OCI-M1 (cell line): ENCODE measurements at regions not wholly inside any gene's neighbourhood (a gene's known extent, or its start where the extent isn't known, plus 50 kb on each side); places are given as distances from the start of the nearest gene placed in this dataset.

Source experiments
- DNase-seq: peaks from one replicate; lab custom pipeline; 2025; lab: John Stamatoyannopoulos, UW

GRCh38 chr1:39085174-39085573, 59.0 kb downstream of the NDUFS5 start:
- DNase-seq, result no peak

GRCh38 chr1:39086386-39086785, 60.2 kb downstream of the NDUFS5 start:
- DNase-seq, result no peak

GRCh38 chr1:39086865-39087409, 60.8 kb downstream of the NDUFS5 start:
- no peak for DNase-seq

DNA sequence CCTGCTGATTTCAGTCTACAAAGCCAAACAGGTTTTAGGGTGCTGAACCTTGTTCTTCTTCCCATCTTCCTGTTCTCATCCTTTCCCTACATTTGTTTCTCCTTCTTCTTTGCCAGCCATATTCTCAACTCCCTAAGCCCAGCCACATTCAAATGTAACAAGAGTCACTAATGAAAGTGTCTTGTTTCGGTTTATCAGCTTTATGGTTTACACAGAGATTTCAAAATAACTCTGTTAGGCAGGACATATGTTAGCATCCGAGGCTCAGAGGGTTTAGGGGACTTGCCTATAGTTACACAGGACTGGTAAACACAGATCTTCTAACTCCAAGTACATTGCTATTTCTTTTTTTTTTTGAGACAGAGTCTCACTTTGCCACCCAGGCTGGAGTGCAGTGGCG, 61.3 kb downstream of the NDUFS5 start:
- DNase-seq, result no peak

DNA sequence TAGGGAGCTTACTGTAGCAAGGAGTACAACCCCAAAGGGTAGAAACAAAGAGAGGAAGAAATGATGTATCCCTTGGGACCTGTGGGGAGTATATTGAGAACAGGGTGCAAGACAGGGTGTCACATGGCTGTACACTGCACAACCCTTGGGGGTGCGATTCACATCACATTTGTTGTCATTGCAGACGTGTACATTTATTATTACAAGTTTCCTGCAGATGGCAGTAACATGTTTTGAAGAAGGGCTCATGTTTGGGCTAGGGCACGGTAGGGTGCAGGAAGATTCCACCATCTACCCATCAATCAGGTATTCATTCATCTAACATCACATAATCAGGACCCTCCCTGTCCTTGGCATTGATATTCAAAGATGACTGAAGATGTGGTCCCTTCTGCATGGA, 62.5 kb downstream of the NDUFS5 start:
- DNase-seq, result no peak

GRCh38 chr1:39089931-39090521, 63.9 kb downstream of the NDUFS5 start:
- no peak for DNase-seq

DNA sequence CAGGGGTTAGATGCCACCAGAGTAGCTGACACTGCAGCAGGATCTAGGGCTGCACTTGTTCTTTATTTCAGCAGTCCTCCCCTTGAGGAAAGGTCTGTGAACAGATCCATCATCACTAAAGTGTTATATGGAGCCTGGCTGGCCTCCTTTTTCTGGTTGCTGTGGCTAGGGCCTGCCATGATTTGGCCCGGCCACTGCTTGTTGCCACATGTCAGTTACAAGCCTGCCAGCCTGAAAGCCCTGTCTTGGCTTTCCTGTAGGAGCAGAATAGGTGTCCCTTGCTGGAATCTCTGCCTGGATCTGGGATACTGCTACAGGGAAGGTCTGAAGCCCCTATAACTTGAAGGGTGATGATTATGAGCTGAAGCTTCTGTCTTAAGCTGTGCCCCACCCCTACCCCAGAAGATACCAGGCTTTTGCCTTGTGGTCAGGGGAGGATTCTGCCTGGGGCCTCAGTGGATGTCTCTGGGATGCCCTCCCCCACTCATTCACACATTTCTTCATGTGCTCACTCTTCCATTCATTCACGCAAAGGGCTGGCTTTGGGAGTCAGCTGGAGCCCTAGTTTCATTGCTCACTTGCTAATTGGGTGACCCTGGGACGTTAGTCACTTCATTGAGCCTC, 64.7 kb downstream of the NDUFS5 start:
- no peak for DNase-seq

- DNase-seq, result peak; percentile 84
Observed at GRCh38 chr1:39091845-39092645, 65.9 kb downstream of the NDUFS5 start.

DNA sequence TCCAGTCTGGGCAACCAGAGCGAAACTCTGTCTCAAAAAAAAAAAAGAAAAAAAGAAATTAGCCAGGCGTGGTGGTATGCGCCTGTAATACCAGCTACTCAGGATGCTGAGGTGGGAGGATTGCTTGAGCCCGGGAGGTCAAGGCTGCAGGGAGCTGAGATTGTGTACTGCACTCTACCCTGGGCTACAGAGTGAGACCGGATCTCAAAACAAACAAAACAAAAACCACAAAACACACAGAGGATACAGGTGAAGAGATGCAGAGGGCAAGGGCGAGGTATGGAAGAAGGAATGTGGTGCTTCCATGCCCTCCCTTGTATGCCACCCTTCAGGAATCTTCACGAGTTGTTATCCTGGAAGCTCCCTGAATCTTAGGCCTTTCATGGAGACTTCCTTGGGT, 68.5 kb downstream of the NDUFS5 start:
- no peak for DNase-seq

DNA sequence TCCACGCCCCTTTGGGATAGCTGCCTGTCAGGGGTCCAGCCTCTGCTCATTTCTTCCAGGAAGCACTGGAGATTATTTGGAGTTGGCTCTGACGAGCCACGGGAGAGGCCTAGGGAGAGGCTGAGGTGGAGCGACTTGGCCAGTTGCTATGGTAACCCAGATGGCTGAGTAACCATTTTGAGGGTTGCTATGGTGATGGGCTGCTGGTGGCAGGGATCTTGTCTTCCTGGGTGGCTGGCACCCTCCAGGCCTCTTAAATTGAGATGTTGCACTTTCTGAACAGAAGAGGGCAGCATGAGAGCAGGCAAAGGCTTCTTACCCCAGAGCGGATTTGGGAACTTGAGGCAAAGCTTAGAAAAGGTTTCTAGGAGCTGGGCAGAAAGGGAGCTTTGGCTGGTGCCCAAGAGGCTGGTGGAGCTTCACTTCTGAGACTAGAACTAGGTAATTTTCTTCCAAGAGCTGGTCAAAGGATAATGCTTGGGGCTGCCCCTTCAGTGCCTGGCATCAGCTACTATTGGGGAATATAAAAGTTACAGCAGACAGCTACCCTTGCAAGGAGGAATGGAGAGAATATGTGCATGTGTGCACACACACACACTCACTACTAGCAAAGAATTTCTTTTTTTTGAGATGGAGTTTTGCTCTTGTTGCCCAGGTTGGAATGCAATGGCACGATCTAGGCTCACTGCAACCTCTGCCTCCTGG, 72.5 kb downstream of the NDUFS5 start:
- DNase-seq, result peak; percentile 85

GRCh38 chr1:39102537-39103327, 76.6 kb downstream of the NDUFS5 start:
- DNase-seq, result peak; percentile 86

DNA sequence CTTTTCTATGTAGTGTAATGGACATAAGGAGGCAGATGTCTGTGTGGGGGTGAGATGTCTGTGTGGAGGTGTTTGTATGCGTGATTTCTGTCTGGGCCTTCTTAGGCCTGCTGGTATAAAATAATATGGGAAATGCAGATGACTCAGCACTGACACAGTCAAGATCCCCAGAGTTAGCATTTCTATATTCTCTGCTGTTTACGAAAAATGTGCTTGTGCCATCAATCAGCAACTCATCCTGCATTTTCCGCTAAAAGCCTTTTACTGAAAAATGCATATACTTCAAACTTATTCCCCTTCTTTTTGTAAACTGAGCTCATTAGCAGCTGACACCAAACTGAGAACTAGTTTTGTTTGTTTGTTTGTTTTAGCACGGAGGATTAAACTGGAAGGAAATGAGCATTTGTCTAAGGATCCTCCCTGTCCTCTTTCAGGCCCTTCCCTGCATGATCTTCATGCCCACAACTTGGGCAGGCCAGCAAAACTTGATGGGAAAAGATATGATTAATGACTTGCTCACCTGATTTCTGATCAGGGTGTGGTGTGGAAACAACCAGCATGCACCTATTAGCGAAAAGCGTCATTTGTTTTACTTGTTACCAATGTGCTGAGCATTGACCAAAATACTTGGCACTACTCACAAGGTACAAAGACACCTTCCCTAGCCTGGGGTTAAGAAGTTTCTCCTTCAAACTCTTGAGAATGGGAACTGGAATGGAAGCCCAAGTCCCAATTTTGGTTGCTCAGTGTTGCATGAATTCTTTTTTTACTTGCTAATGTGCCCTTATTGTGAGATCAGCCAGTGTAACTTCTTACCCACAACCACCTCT, 77.4 kb downstream of the NDUFS5 start:
- no peak for DNase-seq

DNA sequence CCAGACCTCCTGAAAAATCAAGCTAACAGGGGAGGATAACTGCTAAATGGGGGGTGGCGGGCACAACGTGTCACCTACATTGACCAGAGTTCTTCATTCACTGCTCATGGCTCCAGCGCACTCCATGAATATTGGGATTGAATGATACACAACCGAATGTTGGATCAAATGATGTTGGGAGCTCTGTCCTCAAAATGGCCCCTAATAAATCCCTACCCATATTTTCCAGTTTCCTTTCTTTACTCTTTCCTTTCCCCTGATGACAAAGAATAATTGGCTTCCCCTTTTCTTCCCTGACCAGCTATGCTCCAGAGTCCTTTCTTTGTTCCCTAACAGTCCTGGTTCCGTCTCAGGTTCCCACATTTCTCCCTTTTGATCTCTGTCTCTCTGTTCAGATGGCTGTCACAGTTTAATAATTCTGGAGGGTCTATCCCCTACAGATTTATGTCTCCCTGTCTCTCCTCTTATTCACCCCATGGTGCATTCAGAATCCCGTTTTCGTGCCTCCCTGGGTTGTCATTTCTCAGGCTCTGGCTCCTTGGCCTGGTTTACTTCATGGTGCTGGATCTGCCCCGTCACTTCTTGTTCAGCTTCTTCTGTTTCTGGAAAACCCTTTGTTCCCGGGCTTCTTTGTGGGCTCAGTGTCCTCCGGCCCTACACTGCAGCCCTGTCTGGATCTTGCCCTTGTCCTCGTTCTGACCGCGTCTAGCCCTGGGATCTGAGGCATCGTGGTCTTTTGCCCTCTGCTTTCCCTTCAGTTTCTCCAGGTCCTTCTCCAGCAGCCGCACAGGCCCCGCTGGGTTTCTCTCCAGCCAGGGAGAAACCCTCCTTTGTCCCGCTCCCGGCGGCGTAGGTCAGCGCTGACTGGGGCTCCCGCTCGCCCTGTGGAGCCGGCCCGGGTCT, 78.3 kb downstream of the NDUFS5 start:
- DNase-seq, result no peak

- no peak for DNase-seq
Observed at GRCh38 chr1:39105061-39105840, 79.1 kb downstream of the NDUFS5 start.

DNA sequence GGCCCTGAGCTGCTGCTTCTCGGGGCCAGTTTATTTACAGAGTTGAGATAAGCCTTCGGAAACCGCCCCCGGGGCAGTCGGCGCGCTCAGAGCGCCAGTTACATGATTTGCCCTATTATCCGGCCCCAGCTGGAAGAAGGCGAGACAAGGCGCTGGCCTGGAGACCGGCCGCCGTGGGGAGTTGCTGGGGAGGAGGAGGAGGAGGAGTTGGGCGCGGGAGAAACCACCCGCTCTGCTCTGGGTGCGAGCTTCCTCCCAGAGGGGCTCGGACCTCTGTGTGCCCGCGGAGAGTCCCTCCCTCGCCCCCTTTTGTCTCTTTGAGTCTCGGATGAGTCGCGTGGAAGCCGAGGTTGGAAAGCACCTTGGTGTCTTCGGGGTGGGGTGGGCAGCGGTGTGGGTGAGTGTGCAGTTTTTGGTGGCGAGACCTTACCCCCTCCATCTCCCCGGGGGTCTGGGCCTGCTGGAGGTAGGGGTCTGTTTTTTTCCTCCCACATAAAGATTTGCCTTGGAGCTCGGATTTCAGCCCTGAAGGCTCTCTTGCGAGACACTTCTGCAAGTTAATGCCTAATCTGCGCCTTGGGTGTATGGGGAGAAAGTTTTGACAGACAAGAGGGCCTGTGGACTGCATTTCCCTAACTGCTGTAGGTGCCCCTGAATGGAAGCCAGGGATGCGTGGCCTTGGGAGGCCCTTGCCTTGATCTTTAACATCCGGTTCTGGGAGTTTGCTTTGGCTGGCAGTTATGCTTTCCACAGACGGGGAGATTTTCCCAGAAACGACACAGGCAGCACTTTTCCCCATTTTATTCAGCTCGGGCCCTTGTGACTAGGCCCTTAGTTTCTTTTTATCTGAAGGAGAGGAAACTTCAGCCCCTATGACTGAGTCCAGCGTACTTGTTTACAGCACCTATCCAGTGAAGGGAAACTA, 80.0 kb downstream of the NDUFS5 start:
- DNase-seq, result peak; percentile 29

DNA sequence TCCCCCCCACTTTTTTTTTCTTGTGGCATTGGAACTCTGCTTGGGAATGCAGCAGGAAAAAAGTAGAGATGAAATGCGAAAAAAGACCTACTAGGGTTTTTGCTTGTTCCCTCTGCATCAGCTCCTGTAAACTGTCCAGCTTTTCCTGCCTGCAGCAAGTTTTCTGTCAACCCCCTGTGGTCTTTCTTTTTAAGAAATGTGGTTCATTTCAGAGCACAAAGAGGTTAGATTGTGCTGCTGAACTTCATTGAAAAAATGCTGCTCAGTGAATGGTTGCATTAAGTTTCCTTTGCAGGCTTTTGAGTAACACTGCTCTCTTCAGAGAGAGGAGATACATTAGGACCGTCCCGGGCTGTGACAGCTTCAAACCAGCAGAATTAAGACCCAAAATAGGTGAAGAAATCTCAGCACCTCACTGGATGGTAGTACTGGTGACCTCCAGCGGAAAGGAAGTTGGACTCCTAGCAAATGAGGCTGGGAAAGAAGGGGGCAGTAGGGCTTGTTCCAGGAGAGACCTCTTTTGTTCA, 80.7 kb downstream of the NDUFS5 start:
- no peak for DNase-seq
